PC-9 (cell line): ENCODE measurements at regions not wholly inside any gene's neighbourhood (a gene's known extent, or its start where the extent isn't known, plus 50 kb on each side); places are given as distances from the start of the nearest gene placed in this dataset.

Experiments
- CTCF ChIP-seq: fragments of 200-600 bp; sonication (generic); conservative IDR thresholded peaks from 2 replicates; pipeline ENCODE4 v1.6.1; 2017; ENCODE audit warnings: mixed run types, antibody characterized with exemption, mild to moderate bottlenecking, moderate library complexity
- EZH2 ChIP-seq: fragments of 200-600 bp; sonication (generic); IDR thresholded peaks from 2 replicates; pipeline ENCODE4 v1.8.0; 2017; ENCODE audit warnings: antibody characterized with exemption, low read depth

- TF ChIP-seq CTCF (no peak), EZH2 (no peak)
Observed at GRCh38 chr4:4962928-4963327, 56.3 kb downstream of the CYTL1 start.
